H1 (cell line): ENCODE measurements at regions not wholly inside any gene's neighbourhood (a gene's known extent, or its start where the extent isn't known, plus 50 kb on each side); places are given as distances from the start of the nearest gene placed in this dataset.

Experiments used
- CTCF ChIA-PET: fragments of 300-600 bp; sonication (Branson Sonifier 250); formaldehyde crosslinking; loops from one replicate; lab custom pipeline; 2021; ENCODE audit not compliant: partially characterized antibody; lab: Charles Lee
- POLR2A ChIA-PET: fragments of 300-600 bp; sonication (Branson Sonifier 250); formaldehyde crosslinking; loops from one replicate; lab custom pipeline; 2021; ENCODE audit warnings: inconsistent platforms; ENCODE audit not compliant: partially characterized antibody; lab: Charles Lee
- DNase-seq, 2 experiments: peaks; one replicate each; pipeline versions ENCODE4 v3.0.0 to v3.0.0-alpha.2; 2010 to 2022; ENCODE audit warnings: low spot score in 2 of 2, low read depth in 1 of 2, mixed read lengths in 1 of 2
- FAIRE-seq: peaks from 2 replicates; lab custom pipeline; 2011; peaks lifted over from hg19 to GRCh38; lab: Jason Lieb, UNC
- H2AFZ ChIP-seq: 2 replicates; pipeline ENCODE4 v1.8.1; 2012; ENCODE audit warnings: low read length, inconsistent platforms
- H2AK5ac ChIP-seq: 2 replicates; pipeline ENCODE4 v1.6.1; 2013; ENCODE audit warnings: low read depth, low read length
- H2BK120ac ChIP-seq: replicated peaks from 2 replicates; pipeline ENCODE3; 2013; ENCODE audit warnings: low read depth, low read length, inconsistent platforms
- H2BK12ac ChIP-seq: 2 replicates; pipeline ENCODE4 v1.6.1; 2013; ENCODE audit warnings: low read depth, low read length
- H2BK15ac ChIP-seq: 2 replicates; pipeline ENCODE4 v1.6.1; 2013; ENCODE audit warnings: low read length
- H2BK20ac ChIP-seq: 2 replicates; pipeline ENCODE4 v1.6.1; 2013; ENCODE audit warnings: low read length
- H2BK5ac ChIP-seq: 2 replicates; pipeline ENCODE4 v1.6.1; 2013; ENCODE audit warnings: low read depth, low read length
- H3K14ac ChIP-seq: 2 replicates; pipeline ENCODE4 v1.6.1; 2013; ENCODE audit warnings: inconsistent platforms; ENCODE audit not compliant: insufficient read length
- H3K18ac ChIP-seq: 2 replicates; pipeline ENCODE4 v1.6.1; 2013; ENCODE audit warnings: low read length; ENCODE audit errors: extremely low read depth
- H3K23ac ChIP-seq: 2 replicates; pipeline ENCODE4 v1.6.1; 2013; ENCODE audit warnings: inconsistent platforms; ENCODE audit not compliant: insufficient read length
- H3K23me2 ChIP-seq: 2 replicates; pipeline ENCODE4 v1.6.1; 2013; ENCODE audit warnings: low read depth, low read length
- H3K27ac ChIP-seq: 2 replicates; pipeline ENCODE4 v1.6.1; 2011; ENCODE audit warnings: low read depth, low read length, inconsistent platforms
- H3K27me3 ChIP-seq, 4 experiments: replicated peaks in 1 of 4; 1 replicate in 1 of 4; 2 replicates in 3 of 4; pipeline versions ENCODE4 v1.6.1 to v1.8.1; 2011 to 2013; ENCODE audit warnings: low read length in 3 of 4, mild to moderate bottlenecking in 3 of 4, inconsistent platforms in 2 of 4, mixed read lengths in 2 of 4, moderate library complexity in 1 of 4; ENCODE audit not compliant: control insufficient read depth in 3 of 4, insufficient read depth in 3 of 4; ENCODE audit errors: extremely low read depth in 1 of 4
- H3K36me3 ChIP-seq, 4 experiments: 2 replicates each; pipeline versions ENCODE4 v1.6.1 to v1.8.1; 2011 to 2013; ENCODE audit warnings: mild to moderate bottlenecking in 4 of 4, low read length in 3 of 4, moderate library complexity in 2 of 4, control low read depth in 1 of 4, inconsistent platforms in 1 of 4; ENCODE audit not compliant: insufficient read depth in 4 of 4, control insufficient read depth in 2 of 4
- H3K4ac ChIP-seq: replicated peaks from 2 replicates; pipeline ENCODE3; 2013; ENCODE audit warnings: low read length, low read depth, mixed read lengths, inconsistent platforms; ENCODE audit not compliant: insufficient read length
- H3K4me1 ChIP-seq, 4 experiments: replicated peaks in 1 of 4; 1 replicate in 1 of 4; 2 replicates in 3 of 4; pipeline versions ENCODE4 v1.6.1 to v1.8.1; 2011 to 2013; ENCODE audit warnings: low read length in 3 of 4, inconsistent platforms in 2 of 4, mixed read lengths in 1 of 4; ENCODE audit not compliant: insufficient read depth in 4 of 4, control insufficient read depth in 3 of 4
- H3K4me2 ChIP-seq, 2 experiments: 2 replicates each; pipeline versions ENCODE4 v1.6.1 to v1.8.1; 2011 to 2013; ENCODE audit warnings: low read depth in 2 of 2, low read length in 2 of 2, control low read depth in 1 of 2, inconsistent platforms in 1 of 2, mild to moderate bottlenecking in 1 of 2; ENCODE audit not compliant: insufficient read depth in 1 of 2
- H3K4me3 ChIP-seq, 4 experiments: fragments of 200-600, 300-600 bp in 1 of 4; sonication (generic), shearing (Covaris generic), sonication (Bioruptor Twin) in 1 of 4; 2 replicates each; pipeline versions ENCODE4 v1.5.1 to v1.8.1; 2011 to 2016; ENCODE audit warnings: low read length in 4 of 4, low read depth in 3 of 4, control low read depth in 2 of 4, inconsistent platforms in 2 of 4, mild to moderate bottlenecking in 2 of 4, mixed read lengths in 1 of 4, moderate library complexity in 1 of 4; ENCODE audit not compliant: insufficient read depth in 2 of 4; ENCODE audit errors: extremely low read depth in 1 of 4
- H3K56ac ChIP-seq: replicated peaks from 2 replicates; pipeline ENCODE3; 2013; ENCODE audit warnings: low read depth, mild to moderate bottlenecking, mixed read lengths, low read length, inconsistent platforms; ENCODE audit not compliant: insufficient read length
- H3K79me1 ChIP-seq: 2 replicates; pipeline ENCODE4 v1.6.1; 2013; ENCODE audit warnings: low read depth, low read length, control low read depth
- H3K79me2 ChIP-seq, 2 experiments: 2 replicates each; pipeline versions ENCODE4 v1.6.1 to v1.8.1; 2012 to 2013; ENCODE audit warnings: low read length in 2 of 2, mild to moderate bottlenecking in 2 of 2, inconsistent platforms in 1 of 2; ENCODE audit not compliant: insufficient read depth in 2 of 2, control insufficient read depth in 1 of 2
- H3K9ac ChIP-seq, 4 experiments: replicated peaks in 1 of 4; 1 replicate in 1 of 4; 2 replicates in 3 of 4; pipeline versions ENCODE4 v1.6.1 to v1.8.1; 2011 to 2013; ENCODE audit warnings: low read depth in 3 of 4, low read length in 3 of 4, control low read depth in 2 of 4, mild to moderate bottlenecking in 2 of 4, moderate library complexity in 2 of 4, inconsistent platforms in 1 of 4; ENCODE audit errors: extremely low read depth in 1 of 4
- H3K9me3 ChIP-seq, 2 experiments: 2 replicates each; pipeline versions ENCODE4 v1.6.1 to v1.8.1; 2012 to 2013; ENCODE audit warnings: mild to moderate bottlenecking in 2 of 2, moderate library complexity in 2 of 2, control low read depth in 1 of 2, inconsistent platforms in 1 of 2, low read depth in 1 of 2, low read length in 1 of 2, mixed read lengths in 1 of 2; ENCODE audit not compliant: insufficient read depth in 2 of 2
- H4K20me1 ChIP-seq, 2 experiments: replicated peaks in 1 of 2; 2 replicates each; pipeline versions ENCODE3 to v1.8.1; 2011 to 2013; ENCODE audit warnings: inconsistent platforms in 2 of 2, low read length in 2 of 2, mild to moderate bottlenecking in 1 of 2; ENCODE audit not compliant: insufficient read depth in 2 of 2, control insufficient read depth in 1 of 2
- H4K5ac ChIP-seq: 2 replicates; pipeline ENCODE4 v1.6.1; 2013; ENCODE audit warnings: low read length, low read depth, mixed read lengths, inconsistent platforms; ENCODE audit not compliant: insufficient read length
- H4K8ac ChIP-seq: 2 replicates; pipeline ENCODE4 v1.8.0; 2013; ENCODE audit warnings: mild to moderate bottlenecking, moderate library complexity, low read length, inconsistent platforms; ENCODE audit not compliant: insufficient read depth; ENCODE audit errors: extremely low read depth
- H4K91ac ChIP-seq: replicated peaks from 2 replicates; pipeline ENCODE3; 2013; ENCODE audit warnings: low read length, mixed read lengths, inconsistent platforms; ENCODE audit not compliant: insufficient read length
- CBX8 ChIP-seq: fragments of 300-800, 300-1000 bp; sonication (generic); IDR thresholded peaks from 2 replicates; pipeline ENCODE4 v1.7.1; 2016; ENCODE audit warnings: low read depth, low read length, borderline replicate concordance
- CHD2 ChIP-seq: IDR thresholded peaks from 2 replicates; pipeline ENCODE4 v1.6.1; 2012; ENCODE audit warnings: low read length, improper control_type of control experiment
- EGR1 ChIP-seq: IDR thresholded peaks from 2 replicates; pipeline ENCODE4 v1.6.1; 2011; ENCODE audit warnings: low read depth, low read length, borderline replicate concordance
- EZH2 ChIP-seq: fragments of 200-600 bp; sonication (generic); IDR thresholded peaks from 2 replicates; pipeline ENCODE4 v1.7.1; 2012; ENCODE audit warnings: low read depth, mild to moderate bottlenecking, moderate library complexity, low read length, inconsistent platforms; ENCODE audit not compliant: severe bottlenecking
- GABPA ChIP-seq: IDR thresholded peaks from 2 replicates; pipeline ENCODE4 v1.6.1; 2011; ENCODE audit warnings: mild to moderate bottlenecking, low read length, moderate library complexity, borderline replicate concordance; ENCODE audit not compliant: insufficient read depth
- HDAC2 ChIP-seq, 2 experiments: fragments of 300-600 bp in 1 of 2; sonication (generic) in 1 of 2; IDR thresholded peaks; 2 replicates each; pipeline ENCODE4 v1.6.1; 2011 to 2012; ENCODE audit warnings: low read depth in 2 of 2, low read length in 2 of 2, mild to moderate bottlenecking in 2 of 2, moderate library complexity in 2 of 2, borderline replicate concordance in 1 of 2, inconsistent platforms in 1 of 2
- JUND ChIP-seq: IDR thresholded peaks from 2 replicates; pipeline ENCODE4 v1.6.1; 2011; ENCODE audit warnings: mild to moderate bottlenecking, improper control_type of control experiment, low read length
- POLR2AphosphoS5 ChIP-seq: IDR thresholded peaks from 2 replicates; pipeline ENCODE4 v1.6.1; 2011; ENCODE audit warnings: low read depth, low read length
- RAD21 ChIP-seq, 2 experiments: IDR thresholded peaks in 1 of 2; conservative IDR thresholded peaks in 1 of 2; 2 replicates each; pipeline ENCODE4 v1.6.1; 2011; ENCODE audit warnings: low read depth in 2 of 2, low read length in 2 of 2, improper control_type of control experiment in 1 of 2, inconsistent platforms in 1 of 2, mild to moderate bottlenecking in 1 of 2, moderate library complexity in 1 of 2
- RBBP5 ChIP-seq: IDR thresholded peaks from 2 replicates; pipeline ENCODE4 v1.7.1; 2012; ENCODE audit warnings: low read depth, mild to moderate bottlenecking, inconsistent platforms, low read length, moderate library complexity, borderline replicate concordance
- RXRA ChIP-seq: IDR thresholded peaks from 2 replicates; pipeline ENCODE4 v1.6.1; 2011; ENCODE audit warnings: low read depth, mild to moderate bottlenecking, low read length, moderate library complexity; ENCODE audit not compliant: insufficient read depth
- TAF7 ChIP-seq: optimal IDR thresholded peaks from 2 replicates; pipeline ENCODE3; 2011; ENCODE audit warnings: low read depth, mild to moderate bottlenecking, inconsistent platforms, low read length, moderate library complexity, borderline replicate concordance
- TF ChIP-seq, protein P1 (sequence below): IDR thresholded peaks from 2 replicates; pipeline ENCODE4 v1.6.1; 2012; ENCODE audit warnings: inconsistent platforms
- TF ChIP-seq, protein P2 (sequence below): IDR thresholded peaks from 2 replicates; pipeline ENCODE4 v1.6.1; 2011; ENCODE audit warnings: low read depth, mild to moderate bottlenecking, low read length; ENCODE audit not compliant: insufficient read depth

- POLR2A ChIA-PET: no interaction called here
- DNase-seq (no peak), FAIRE-seq (no peak)
- Histone ChIP-seq H3K4me2 (no peak overlapping the region), H4K5ac (no peak overlapping the region), H3K79me1 (no peaks in the 10 kb centered on the region), H3K27ac (no peak overlapping the region), H2AK5ac (no peak overlapping the region), H3K18ac (no peak overlapping the region), H3K36me3 (no peaks in the 10 kb centered on the region), H3K79me2 (no peaks in the 10 kb centered on the region), H4K91ac (no peak overlapping the region), H2AFZ (no peak overlapping the region), H3K9ac (no peak overlapping the region), H3K23ac (no peak overlapping the region), H3K14ac (no peak overlapping the region), H3K23me2 (no peaks in the 10 kb centered on the region), H2BK5ac (no peak overlapping the region), H2BK120ac (no peak overlapping the region), H2BK15ac (no peak overlapping the region), H3K4me1 (no peaks in the 10 kb centered on the region), H3K56ac (no peak overlapping the region), H4K8ac (no peak overlapping the region), H4K20me1 (no peaks in the 10 kb centered on the region), H3K4me3 (no peak overlapping the region), H2BK12ac (no peak overlapping the region), H2BK20ac (no peak overlapping the region), H3K27me3 (no peaks in the 10 kb centered on the region), H3K4ac (no peak overlapping the region), H3K9me3 (no peaks in the 10 kb centered on the region)
- CTCF ChIA-PET: interaction anchor here (0.6 to 2.1 kb wide), 4 partner anchors 10 to 200 kb away, joined by 3 to 10 read pairs (median 4); no protein-coding TSS in a partner anchor
- TF ChIP-seq HDAC2 (IDR thresholded peaks at IDR 0.05; ENCODE audit: borderline replicate concordance in 1 of 2, low read depth in 2 of 2, low read length in 2 of 2): no peak
- TF ChIP-seq EZH2: no peak
- TF ChIP-seq POLR2AphosphoS5: no peak
- TF ChIP-seq RAD21 (IDR thresholded peaks at IDR 0.05 in 1 of 2, conservative IDR thresholded peaks at IDR 0.05 in 1 of 2; ENCODE audit: low read depth in 2 of 2, low read length in 2 of 2): no peak
- TF ChIP-seq, protein P1, sequence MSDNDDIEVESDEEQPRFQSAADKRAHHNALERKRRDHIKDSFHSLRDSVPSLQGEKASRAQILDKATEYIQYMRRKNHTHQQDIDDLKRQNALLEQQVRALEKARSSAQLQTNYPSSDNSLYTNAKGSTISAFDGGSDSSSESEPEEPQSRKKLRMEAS: no peak
- TF ChIP-seq RBBP5: no peak
- TF ChIP-seq EGR1: no peak
- no peak for TF ChIP-seq GABPA
- TF ChIP-seq CHD2: no peak
- TF ChIP-seq CBX8: no peak
- no peak for TF ChIP-seq JUND
- no peak for TF ChIP-seq TAF7
- TF ChIP-seq, protein P2, sequence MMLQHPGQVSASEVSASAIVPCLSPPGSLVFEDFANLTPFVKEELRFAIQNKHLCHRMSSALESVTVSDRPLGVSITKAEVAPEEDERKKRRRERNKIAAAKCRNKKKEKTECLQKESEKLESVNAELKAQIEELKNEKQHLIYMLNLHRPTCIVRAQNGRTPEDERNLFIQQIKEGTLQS: no peak
- TF ChIP-seq RXRA: no peak
These were observed 375.3 kb upstream of the DDI1 start for GRCh38 chr11:103661185-103661584.
